Transverse colon (tissue), 4 donors: ENCODE measurements at regions not wholly inside any gene's neighbourhood (a gene's known extent, or its start where the extent isn't known, plus 50 kb on each side); places are given as distances from the start of the nearest gene placed in this dataset.

ENCODE experiments used
- DNase-seq: peaks from one replicate; pipeline ENCODE4 v3.0.0-alpha.2; 2019
- H3K27ac ChIP-seq, 4 donors: fragments of 200-600 bp; sonication (generic); 2 replicates each; pipeline ENCODE4 v1.5.1; 2016 to 2018; ENCODE audit warnings: inconsistent platforms in 4 of 4
- H3K27me3 ChIP-seq: fragments of 200-600 bp; sonication (generic); 2 replicates; pipeline ENCODE4 v1.5.1; 2017; ENCODE audit warnings: inconsistent platforms
- H3K36me3 ChIP-seq, 4 donors: fragments of 200-600 bp; sonication (generic); 2 replicates each; pipeline ENCODE4 v1.5.1; 2017 to 2019; ENCODE audit warnings: inconsistent platforms in 4 of 4
- H3K4me1 ChIP-seq, 4 donors: fragments of 200-600 bp; sonication (generic); 2 replicates each; pipeline ENCODE4 v1.5.1; 2017 to 2020; ENCODE audit warnings: inconsistent platforms in 4 of 4
- H3K4me3 ChIP-seq, 4 donors: fragments of 200-600 bp; sonication (generic); 1 replicate in 1 of 4; 2 replicates in 3 of 4; pipeline versions ENCODE4 v1.5.1 to v1.6.1; 2017 to 2019; ENCODE audit warnings: inconsistent platforms in 4 of 4
- H3K9me3 ChIP-seq, 2 donors: fragments of 200-600 bp; sonication (generic); 2 replicates each; pipeline ENCODE4 v1.5.1; 2017 to 2019; ENCODE audit warnings: inconsistent platforms in 2 of 2
- EP300 ChIP-seq: sonication (generic); formaldehyde crosslinking; IDR thresholded peaks from one replicate; pipeline ENCODE4 v1.6.1; 2017; ENCODE audit warnings: antibody characterized with exemption, low read depth
- POLR2A ChIP-seq: fragments of 450-650 bp; IDR thresholded peaks from one replicate; pipeline ENCODE4 v1.6.1; 2016; ENCODE audit warnings: antibody characterized with exemption, mild to moderate bottlenecking, moderate library complexity
- POLR2AphosphoS5 ChIP-seq, 3 donors: sonication (generic); formaldehyde crosslinking; IDR thresholded peaks; one replicate each; pipeline ENCODE4 v1.6.1; 2016; ENCODE audit warnings: antibody characterized with exemption in 3 of 3
- WGBS, 2 donors: methylation state at CpG; one replicate each; pipeline ENCODE4 v1.1.5; 2018; ENCODE audit warnings: low coverage in 1 of 2; 5-methylcytosine and 5-hydroxymethylcytosine counted together
- in situ Hi-C, 4 donors: fragments of 200-750 bp; cut with MboI; loops; one replicate each; pipeline versions ENCODE4 v1.15.0 to v1.15.1; 2017; ENCODE audit warnings: low sequenced_read_pairs in 3 of 4, low pct_ligation_motif_present in 1 of 4, low pct_unique_long_range_greater_than_20kb in 1 of 4
- intact Hi-C: fragments of 100-400 bp; cut with DNase I; formaldehyde crosslinking; loops from one replicate; pipeline ENCODE4 v1.15.1; 2023; ENCODE audit warnings: low total_unique reads
- TF ChIP-seq, protein P1 (sequence below), 5 experiments: fragments of 200-600 bp in 3 of 5; fragments of 450-650 bp in 2 of 5; sonication (generic) in 3 of 5; IDR thresholded peaks; 1 replicate in 2 of 5; 2 replicates in 3 of 5; pipeline ENCODE4 v1.5.1; 2016 to 2017; ENCODE audit warnings: antibody characterized with exemption in 5 of 5, inconsistent platforms in 3 of 5, mild to moderate bottlenecking in 2 of 5, moderate library complexity in 1 of 5

DNA sequence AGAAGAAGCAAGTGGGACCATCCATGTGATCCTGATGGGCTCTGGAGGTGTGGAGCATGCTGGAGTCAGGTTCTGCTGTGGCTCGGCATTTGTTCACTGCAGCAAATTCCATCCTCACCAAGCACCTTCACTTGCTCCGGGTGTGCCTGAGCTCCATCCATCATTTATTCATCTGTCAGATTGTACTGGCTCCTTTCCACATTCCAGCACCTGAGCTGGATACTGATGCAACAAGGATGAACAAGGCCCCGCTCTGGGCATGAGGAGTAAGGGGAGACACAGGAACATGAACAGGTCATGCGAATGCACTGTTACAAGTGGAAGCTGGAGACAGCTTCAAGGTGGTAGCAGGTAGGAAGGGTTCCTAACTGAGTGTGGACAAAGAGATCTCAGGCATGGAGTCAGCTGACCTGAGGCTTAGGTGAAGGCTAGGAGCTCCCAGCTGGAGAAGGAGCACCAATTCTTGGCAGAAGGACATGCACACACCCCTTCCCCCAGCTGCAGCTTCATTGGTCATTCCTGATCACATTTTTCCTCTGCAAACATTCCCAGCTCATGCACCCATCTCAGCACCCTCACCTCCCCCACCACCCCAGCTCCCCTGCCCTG lies 133.7 kb upstream of the ZMIZ1 start:
- in situ Hi-C loops = loop anchor here in 2 of 4 donors (25.0 kb wide), 1 partner anchor 252 kb away; no protein-coding TSS in a partner anchor
- no peak overlapping the region for H3K4me3 ChIP-seq
- H3K9me3 ChIP-seq = no peaks in the 10 kb centered on the region
- no peak for TF ChIP-seq POLR2A
- no peak for TF ChIP-seq POLR2AphosphoS5 (IDR thresholded peaks at IDR 0.05)
- TF ChIP-seq EP300 = no peak
- TF ChIP-seq, protein P1, sequence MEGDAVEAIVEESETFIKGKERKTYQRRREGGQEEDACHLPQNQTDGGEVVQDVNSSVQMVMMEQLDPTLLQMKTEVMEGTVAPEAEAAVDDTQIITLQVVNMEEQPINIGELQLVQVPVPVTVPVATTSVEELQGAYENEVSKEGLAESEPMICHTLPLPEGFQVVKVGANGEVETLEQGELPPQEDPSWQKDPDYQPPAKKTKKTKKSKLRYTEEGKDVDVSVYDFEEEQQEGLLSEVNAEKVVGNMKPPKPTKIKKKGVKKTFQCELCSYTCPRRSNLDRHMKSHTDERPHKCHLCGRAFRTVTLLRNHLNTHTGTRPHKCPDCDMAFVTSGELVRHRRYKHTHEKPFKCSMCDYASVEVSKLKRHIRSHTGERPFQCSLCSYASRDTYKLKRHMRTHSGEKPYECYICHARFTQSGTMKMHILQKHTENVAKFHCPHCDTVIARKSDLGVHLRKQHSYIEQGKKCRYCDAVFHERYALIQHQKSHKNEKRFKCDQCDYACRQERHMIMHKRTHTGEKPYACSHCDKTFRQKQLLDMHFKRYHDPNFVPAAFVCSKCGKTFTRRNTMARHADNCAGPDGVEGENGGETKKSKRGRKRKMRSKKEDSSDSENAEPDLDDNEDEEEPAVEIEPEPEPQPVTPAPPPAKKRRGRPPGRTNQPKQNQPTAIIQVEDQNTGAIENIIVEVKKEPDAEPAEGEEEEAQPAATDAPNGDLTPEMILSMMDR (IDR thresholded peaks at IDR 0.05) = no peak
- H3K27ac ChIP-seq = peak overlapping the region in 1 of 4 donors; percentile 47
- H3K36me3 ChIP-seq = no peaks in the 10 kb centered on the region
- peaks cover 0 to 9% (median 0%) of the 10 kb centered on the region in 4 donors for H3K4me1 ChIP-seq
- no peaks in the 10 kb centered on the region for H3K27me3 ChIP-seq
- intact Hi-C loops = no loop called here
- no peak for DNase-seq
- WGBS, 2 donors = 86 to 100% methylated on average over 2 to 4 of the region's 4 CpGs

DNA sequence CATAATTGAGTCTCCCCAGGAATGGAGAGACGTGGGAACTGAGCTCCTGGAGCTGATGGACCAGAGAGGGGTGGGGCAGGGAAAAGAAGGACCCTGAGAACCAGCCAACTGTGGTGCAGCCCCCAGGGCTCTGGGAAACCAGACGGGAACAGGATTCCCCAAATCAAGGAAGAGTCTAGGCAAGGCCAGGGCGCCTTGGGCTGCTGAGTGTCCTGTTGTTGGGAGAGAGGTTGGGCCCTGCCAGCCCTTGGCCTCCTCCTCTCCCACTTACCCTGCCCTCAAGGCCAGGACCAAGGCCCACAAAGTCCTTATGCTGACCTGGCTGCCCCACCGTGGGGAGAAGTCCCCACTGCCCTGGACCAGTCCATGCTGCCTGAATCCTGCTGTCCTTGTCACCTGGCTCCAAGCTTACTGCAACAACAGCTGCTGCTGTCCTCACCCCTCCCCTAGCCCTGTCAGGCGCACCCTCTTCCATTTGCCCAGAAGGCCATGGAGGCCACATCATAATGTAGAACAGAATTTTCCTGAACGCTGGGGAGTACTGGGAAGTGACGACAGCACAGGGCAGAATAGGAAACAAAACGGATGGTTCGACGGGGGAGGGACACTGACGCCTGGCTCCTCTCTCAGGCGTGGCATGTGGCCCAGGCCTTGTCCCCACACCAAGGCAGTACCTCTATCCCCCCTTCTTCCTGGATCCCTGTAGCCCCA lies 132.9 kb upstream of the ZMIZ1 start:
- Histone ChIP-seq H3K4me3 (no peak overlapping the region), H3K27ac (peak overlapping the region in 3 of 4 donors; percentile 47 to 57 (median 51)), H3K27me3 (no peaks in the 10 kb centered on the region), H3K9me3 (no peaks in the 10 kb centered on the region), H3K36me3 (no peaks in the 10 kb centered on the region), H3K4me1 (peaks cover 0 to 9% (median 0%) of the 10 kb centered on the region in 4 donors)
- TF ChIP-seq, protein P1 (IDR thresholded peaks at IDR 0.05) = no peak
- TF ChIP-seq POLR2A (no peak), POLR2AphosphoS5 (IDR thresholded peaks at IDR 0.05) (no peak), EP300 (no peak)
- in situ Hi-C loops (loop anchor here in 2 of 4 donors (25.0 kb wide), 1 partner anchor 251 kb away; no protein-coding TSS in a partner anchor), intact Hi-C loops (no loop called here)
- DNase-seq = no peak
- 84% methylated on average over 12 of the region's 12 CpGs; no CpG with 5 or more reads in 1 of the 2 donors for WGBS, 2 donors

DNA sequence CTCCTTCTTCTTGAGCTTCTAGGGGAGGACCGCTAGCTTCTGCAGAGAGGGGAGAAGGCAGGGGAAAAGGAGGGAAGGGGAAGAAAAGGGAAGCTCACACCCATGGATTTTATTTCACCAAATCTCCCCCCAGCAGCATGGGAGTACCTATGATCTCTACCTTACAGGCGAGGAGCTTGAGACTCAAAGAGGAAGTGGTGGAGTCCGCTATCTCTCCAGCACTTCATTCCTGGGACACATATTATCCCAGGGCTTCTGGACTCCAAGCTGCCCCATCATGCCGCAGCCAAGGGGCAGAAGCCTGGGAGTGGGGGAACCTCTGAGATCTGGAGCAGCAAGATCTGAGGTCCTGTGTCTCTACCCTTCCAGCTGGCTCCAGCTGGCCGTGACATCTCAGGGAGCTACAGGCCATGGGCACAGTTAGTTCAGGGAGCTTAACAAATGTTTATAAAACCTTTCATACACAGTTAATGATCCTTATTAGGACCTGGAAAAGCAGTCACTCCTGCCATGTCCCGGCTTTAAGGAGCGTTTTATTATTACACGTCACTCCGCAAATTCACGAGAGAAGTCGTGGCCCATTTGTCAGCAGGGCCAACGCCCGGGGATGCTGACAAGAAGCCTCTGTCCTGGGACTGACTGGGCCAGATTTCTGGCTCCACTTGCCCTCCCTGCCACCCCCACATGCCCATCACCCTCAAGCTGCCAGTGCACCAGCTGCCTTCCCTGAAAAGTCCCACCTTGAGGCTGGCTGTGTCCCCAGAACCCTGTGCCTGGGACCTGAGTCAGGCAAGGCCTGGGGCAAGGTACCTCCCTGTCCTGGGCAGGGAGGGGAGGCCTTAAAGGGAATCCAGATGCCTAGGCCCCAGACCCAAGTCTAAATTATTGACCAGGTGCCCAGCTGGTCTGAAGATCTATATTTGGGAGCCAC lies 132.1 kb upstream of the ZMIZ1 start:
- no peak for DNase-seq
- no peak for TF ChIP-seq EP300
- TF ChIP-seq POLR2AphosphoS5 (IDR thresholded peaks at IDR 0.05) = peak in 2 of 3 donors; percentile 35 to 46
- Histone ChIP-seq H3K4me3 (no peak overlapping the region), H3K27me3 (no peaks in the 10 kb centered on the region), H3K27ac (peak overlapping the region; percentile 39 to 58 (median 56)), H3K9me3 (no peaks in the 10 kb centered on the region), H3K4me1 (peaks cover 0 to 4% (median 0%) of the 10 kb centered on the region in 4 donors), H3K36me3 (no peaks in the 10 kb centered on the region)
- WGBS, 2 donors = 84 to 90% methylated on average over 2 to 13 of the region's 13 CpGs
- intact Hi-C loops = no loop called here
- in situ Hi-C loops = loop anchor here in 2 of 4 donors (25.0 kb wide), 1 partner anchor 251 kb away; no protein-coding TSS in a partner anchor

DNA sequence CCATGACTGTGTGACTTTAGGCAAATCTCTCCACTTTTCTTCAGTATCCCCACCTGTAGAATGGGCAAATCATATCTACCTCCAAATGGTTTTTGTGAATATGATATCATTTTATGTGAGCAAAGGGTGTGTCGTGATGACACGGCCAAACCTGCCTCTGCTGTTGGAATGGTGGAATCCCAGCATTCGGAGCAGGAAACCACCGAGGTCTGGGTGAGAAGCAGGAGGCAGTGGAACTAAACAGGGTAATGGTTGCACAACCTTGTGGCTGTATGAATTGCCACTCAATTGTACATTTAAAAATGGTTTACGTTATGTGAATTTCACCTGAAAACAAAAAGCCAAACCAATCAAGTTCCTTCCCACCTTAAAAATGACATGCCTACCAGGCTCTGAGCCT lies 131.4 kb upstream of the ZMIZ1 start:
- Histone ChIP-seq H3K27ac (peak overlapping the region; percentile 39 to 58 (median 56)), H3K4me3 (no peak overlapping the region), H3K4me1 (peaks cover 0 to 4% (median 0%) of the 10 kb centered on the region in 4 donors), H3K36me3 (no peaks in the 10 kb centered on the region), H3K27me3 (no peaks in the 10 kb centered on the region), H3K9me3 (no peaks in the 10 kb centered on the region)
- WGBS, 2 donors = 67 to 90% methylated on average over 5 of the region's 5 CpGs
- no peak for TF ChIP-seq POLR2AphosphoS5 (IDR thresholded peaks at IDR 0.05)
- TF ChIP-seq POLR2A = no peak
- TF ChIP-seq, protein P1 (IDR thresholded peaks at IDR 0.05) = no peak
- TF ChIP-seq EP300 = no peak
- in situ Hi-C loops (loop anchor here in 2 of 4 donors (25.0 kb wide), 1 partner anchor 250 kb away; no protein-coding TSS in a partner anchor), intact Hi-C loops (no loop called here)
- no peak for DNase-seq
